K562 (cell line): ENCODE measurements at regions not wholly inside any gene's neighbourhood (a gene's known extent, or its start where the extent isn't known, plus 50 kb on each side); places are given as distances from the start of the nearest gene placed in this dataset.

ENCODE experiments used
- CBX8 ChIP-seq: fragments of 200-600 bp; sonication (generic); IDR thresholded peaks from 2 replicates; pipeline ENCODE4 v1.6.1; 2012; ENCODE audit warnings: borderline replicate concordance, mixed run types, low read depth, mild to moderate bottlenecking, moderate library complexity, mixed read lengths, low read length, control low read depth, inconsistent platforms; ENCODE audit not compliant: poor library complexity, severe bottlenecking; ENCODE audit errors: extremely low read depth
- CTCF ChIP-seq, 3 experiments: IDR thresholded peaks in 2 of 3; conservative IDR thresholded peaks in 1 of 3; 2 replicates each; pipeline ENCODE4 v1.5.1; 2011 to 2012; ENCODE audit warnings: low read length in 3 of 3, mild to moderate bottlenecking in 3 of 3, control low read depth in 2 of 3, improper control_type of control experiment in 1 of 3, inconsistent platforms in 1 of 3, low read depth in 1 of 3, mixed read lengths in 1 of 3, moderate library complexity in 1 of 3; ENCODE audit not compliant: insufficient read depth in 2 of 3
- HNRNPK ChIP-seq: fragments of 200-400 bp; formaldehyde crosslinking; IDR thresholded peaks from one replicate; pipeline ENCODE4 v1.6.1; 2018; ENCODE audit warnings: mild to moderate bottlenecking, low read depth, low read length; ENCODE audit not compliant: poor library complexity, severe bottlenecking
- NBN ChIP-seq: fragments of 450-650 bp; IDR thresholded peaks from 2 replicates; pipeline ENCODE4 v1.6.1; 2016; ENCODE audit warnings: low read depth, mild to moderate bottlenecking
- NFIC ChIP-seq: fragments of 450-650 bp; IDR thresholded peaks from 2 replicates; pipeline ENCODE4 v1.6.1; 2017; ENCODE audit warnings: mild to moderate bottlenecking, inconsistent platforms
- NRF1 ChIP-seq, 2 experiments: fragments of 450-650 bp; IDR thresholded peaks in 1 of 2; conservative IDR thresholded peaks in 1 of 2; 2 replicates each; pipeline ENCODE4 v1.6.1; 2014; ENCODE audit warnings: mild to moderate bottlenecking in 2 of 2
- POLR2AphosphoS2 ChIP-seq: IDR thresholded peaks from 2 replicates; pipeline ENCODE4 v1.6.1; 2012; ENCODE audit warnings: low read length, improper control_type of control experiment
- SETDB1 ChIP-seq: IDR thresholded peaks from one replicate; pipeline ENCODE4 v1.6.1; 2012; ENCODE audit warnings: low read length, control low read depth, inconsistent platforms
- TBP ChIP-seq: optimal IDR thresholded peaks from 2 replicates; pipeline ENCODE3; 2011; ENCODE audit warnings: low read depth, low read length, improper control_type of control experiment
- ZNF165 ChIP-seq: fragments of 250-450 bp; sonication (Bioruptor Pico); IDR thresholded peaks from 2 replicates; pipeline ENCODE4 v1.4.0; 2020; ENCODE audit warnings: borderline replicate concordance

- TF ChIP-seq CTCF (IDR thresholded peaks at IDR 0.05 in 2 of 3, conservative IDR thresholded peaks at IDR 0.05 in 1 of 3; ENCODE audit: insufficient read depth in 2 of 3, low read depth in 1 of 3, low read length in 3 of 3) (no peak), POLR2AphosphoS2 (no peak), SETDB1 (no peak), TBP (no peak), NRF1 (conservative IDR thresholded peaks at IDR 0.05 in 1 of 2, IDR thresholded peaks at IDR 0.05 in 1 of 2) (no peak), NFIC (no peak), ZNF165 (no peak), HNRNPK (no peak), CBX8 (no peak), NBN (no peak)
Measured at GRCh38 chr1:199272139-199272544, 633.3 kb downstream of the PTPRC start.
